ENCODE measurements at regions not wholly inside any gene's neighbourhood (a gene's known extent, or its start where the extent isn't known, plus 50 kb on each side); places are given as distances from the start of the nearest gene placed in this dataset.
A peak's percentile ranks its signal among the peaks of the same experiment; 100 is the strongest.

GRCh38 chr4:175996206-175996605 lies 69.4 kb upstream of the WDR17 start:
- intact Hi-C loops (cut with DNase I): no loop called here
- H3K27ac ChIP-seq: no peak overlapping the region
- no peaks in the 10 kb centered on the region for H3K27me3 ChIP-seq
- peaks cover 0 to 40% (median 13%) of the 10 kb centered on the region in 4 donors for H3K4me1 ChIP-seq
- TF ChIP-seq, protein P1, sequence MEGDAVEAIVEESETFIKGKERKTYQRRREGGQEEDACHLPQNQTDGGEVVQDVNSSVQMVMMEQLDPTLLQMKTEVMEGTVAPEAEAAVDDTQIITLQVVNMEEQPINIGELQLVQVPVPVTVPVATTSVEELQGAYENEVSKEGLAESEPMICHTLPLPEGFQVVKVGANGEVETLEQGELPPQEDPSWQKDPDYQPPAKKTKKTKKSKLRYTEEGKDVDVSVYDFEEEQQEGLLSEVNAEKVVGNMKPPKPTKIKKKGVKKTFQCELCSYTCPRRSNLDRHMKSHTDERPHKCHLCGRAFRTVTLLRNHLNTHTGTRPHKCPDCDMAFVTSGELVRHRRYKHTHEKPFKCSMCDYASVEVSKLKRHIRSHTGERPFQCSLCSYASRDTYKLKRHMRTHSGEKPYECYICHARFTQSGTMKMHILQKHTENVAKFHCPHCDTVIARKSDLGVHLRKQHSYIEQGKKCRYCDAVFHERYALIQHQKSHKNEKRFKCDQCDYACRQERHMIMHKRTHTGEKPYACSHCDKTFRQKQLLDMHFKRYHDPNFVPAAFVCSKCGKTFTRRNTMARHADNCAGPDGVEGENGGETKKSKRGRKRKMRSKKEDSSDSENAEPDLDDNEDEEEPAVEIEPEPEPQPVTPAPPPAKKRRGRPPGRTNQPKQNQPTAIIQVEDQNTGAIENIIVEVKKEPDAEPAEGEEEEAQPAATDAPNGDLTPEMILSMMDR (IDR thresholded peaks at IDR 0.05): no peak
- no peak for DNase-seq
- no peaks in the 10 kb centered on the region for H3K9me3 ChIP-seq
- H3K36me3 ChIP-seq: no peaks in the 10 kb centered on the region
- H3K4me3 ChIP-seq: no peak overlapping the region

- no peak for DNase-seq
- no peaks in the 10 kb centered on the region for H3K9me3 ChIP-seq
- peaks cover 0 to 40% (median 17%) of the 10 kb centered on the region in 4 donors for H3K4me1 ChIP-seq
- H3K27ac ChIP-seq: no peak overlapping the region
- intact Hi-C loops (cut with DNase I): no loop called here
- no peak overlapping the region for H3K4me3 ChIP-seq
- 45 to 87% methylated on average over 2 of the region's 2 CpGs for WGBS, 2 donors
- H3K27me3 ChIP-seq: no peaks in the 10 kb centered on the region
- H3K36me3 ChIP-seq: no peaks in the 10 kb centered on the region
- TF ChIP-seq, protein P1 (IDR thresholded peaks at IDR 0.05): no peak
- TF ChIP-seq POLR2AphosphoS5 (IDR thresholded peaks at IDR 0.05): no peak
- TF ChIP-seq EP300 (IDR thresholded peaks at IDR 0.05): no peak
- TF ChIP-seq POLR2A (IDR thresholded peaks at IDR 0.05): no peak
Measured at GRCh38 chr4:175997291-175997690, 68.3 kb upstream of the WDR17 start.

GRCh38 chr4:175998782-175999181 lies 66.9 kb upstream of the WDR17 start:
- H3K36me3 ChIP-seq: no peaks in the 10 kb centered on the region
- TF ChIP-seq, protein P1 (IDR thresholded peaks at IDR 0.05): no peak
- TF ChIP-seq EP300 (IDR thresholded peaks at IDR 0.05): no peak
- no peak for TF ChIP-seq POLR2AphosphoS5 (IDR thresholded peaks at IDR 0.05)
- TF ChIP-seq POLR2A (IDR thresholded peaks at IDR 0.05): no peak
- H3K27me3 ChIP-seq: no peaks in the 10 kb centered on the region
- no peak overlapping the region for H3K27ac ChIP-seq
- intact Hi-C loops (cut with DNase I): no loop called here
- DNase-seq: no peak
- no peaks in the 10 kb centered on the region for H3K9me3 ChIP-seq
- H3K4me3 ChIP-seq: no peak overlapping the region
- H3K4me1 ChIP-seq: peaks cover 0 to 37% (median 18%) of the 10 kb centered on the region in 4 donors

DNA sequence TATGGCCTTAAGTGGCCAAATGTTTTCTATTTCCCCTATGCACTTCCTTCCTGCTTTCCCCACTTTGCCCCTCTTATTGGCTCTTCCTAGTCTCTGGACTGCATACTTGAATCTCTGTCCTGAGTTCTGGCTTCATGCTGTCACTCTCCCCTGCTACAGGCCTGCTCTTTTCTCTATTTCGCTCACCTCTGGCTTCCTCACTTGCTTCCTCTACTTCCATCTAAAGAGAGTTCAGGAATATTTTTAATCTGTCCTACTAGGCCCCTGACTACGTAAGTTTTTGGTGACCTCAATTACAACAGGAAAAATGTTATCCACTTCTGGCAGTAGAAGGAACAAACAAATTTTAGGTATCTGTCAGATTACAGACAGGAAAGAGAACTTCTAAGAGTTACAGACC lies 65.7 kb upstream of the WDR17 start:
- Histone ChIP-seq H3K27ac (peak overlapping the region; percentile 82 to 89 (median 86)), H3K9me3 (no peaks in the 10 kb centered on the region), H3K4me1 (peaks cover 0 to 28% (median 17%) of the 10 kb centered on the region in 4 donors), H3K4me3 (peak overlapping the region in 1 of 4 donors; percentile 68), H3K36me3 (no peaks in the 10 kb centered on the region), H3K27me3 (no peaks in the 10 kb centered on the region)
- DNase-seq: no peak
- intact Hi-C loops (cut with DNase I): loop anchor here (2.0 to 5.0 kb wide), 2 partner anchors 29 to 53 kb away; no protein-coding TSS in a partner anchor
- 81 to 83% methylated on average over 2 of the region's 2 CpGs for WGBS, 2 donors
- TF ChIP-seq POLR2AphosphoS5 (IDR thresholded peaks at IDR 0.05) (no peak), POLR2A (IDR thresholded peaks at IDR 0.05) (no peak), EP300 (IDR thresholded peaks at IDR 0.05) (no peak)
- TF ChIP-seq, protein P1 (IDR thresholded peaks at IDR 0.05): no peak

All from sigmoid colon (tissue), 6 donors.